ENCODE measurements at regions not wholly inside any gene's neighbourhood (a gene's known extent, or its start where the extent isn't known, plus 50 kb on each side); places are given as distances from the start of the nearest gene placed in this dataset.
"Not testable (repeated sequence)": the region's sequence is repeated elsewhere in the genome, so short reads cannot be mapped to it uniquely, and the experiment has no call there.

DNA sequence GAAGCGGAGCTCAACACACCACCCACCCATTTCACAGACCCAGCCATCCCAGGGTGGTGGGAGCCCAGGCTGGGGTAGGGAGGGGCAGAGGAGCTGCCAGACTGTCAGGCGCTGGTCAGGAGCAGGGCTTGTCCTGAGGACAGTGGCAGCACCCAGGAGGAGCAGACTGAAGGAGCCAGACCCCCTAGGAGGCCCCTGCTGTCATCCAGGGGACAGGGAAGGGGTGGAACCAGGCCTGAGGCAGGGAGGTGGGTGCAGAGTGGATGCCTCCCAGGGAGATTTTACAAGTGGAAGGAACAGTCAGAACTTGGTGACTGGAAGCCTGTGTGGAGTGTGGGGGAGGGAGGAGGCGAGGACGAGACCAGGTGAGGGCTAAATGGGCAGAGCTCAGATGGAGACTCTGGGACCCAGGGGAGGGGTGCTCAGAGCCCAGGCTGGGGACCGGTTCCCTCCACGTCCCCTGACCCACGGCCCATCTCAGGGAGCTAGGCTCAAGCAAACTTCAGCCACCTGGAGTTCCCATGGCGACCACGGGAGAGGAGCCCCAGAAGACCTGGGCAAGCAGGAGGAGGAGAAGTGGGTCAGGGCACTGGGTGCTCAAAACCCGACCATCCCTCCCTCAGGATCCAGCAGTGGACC, 215.4 kb downstream of the TBC1D2B start:
- DNase-seq (ENCODE audit: low spot score): not testable (repeated sequence)

DNA sequence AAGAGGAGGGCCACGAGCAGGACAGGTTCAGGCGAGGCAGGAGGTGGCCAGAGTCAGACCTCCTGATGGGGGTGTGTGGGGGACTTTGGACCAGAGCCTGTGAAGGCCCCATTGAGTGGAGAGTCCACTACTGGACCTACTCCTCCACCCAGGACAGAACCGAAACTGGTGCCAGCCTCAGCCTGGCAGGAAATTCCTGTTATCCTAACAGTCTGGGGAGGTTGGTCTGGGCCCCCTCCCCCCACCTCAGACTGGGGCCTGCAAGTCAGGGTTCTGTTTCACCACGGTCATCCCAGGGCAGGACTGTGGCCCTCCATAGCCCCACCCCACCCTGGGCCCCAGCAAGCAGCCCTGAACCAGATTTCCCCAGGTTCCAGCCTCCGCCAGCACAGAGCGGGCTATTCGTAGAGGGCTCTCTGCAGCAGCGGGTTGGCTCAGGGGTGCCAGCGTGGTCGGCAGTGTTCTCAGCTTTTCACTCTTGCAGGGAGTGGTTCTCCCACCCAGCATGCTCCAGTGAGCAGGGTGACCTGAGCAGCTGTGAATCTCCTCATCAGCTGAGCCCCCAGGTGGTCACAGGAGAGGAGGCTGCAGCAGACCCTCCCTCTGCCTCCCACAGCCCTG, 217.3 kb downstream of the TBC1D2B start:
- DNase-seq (ENCODE audit: low spot score): no peak

DNA sequence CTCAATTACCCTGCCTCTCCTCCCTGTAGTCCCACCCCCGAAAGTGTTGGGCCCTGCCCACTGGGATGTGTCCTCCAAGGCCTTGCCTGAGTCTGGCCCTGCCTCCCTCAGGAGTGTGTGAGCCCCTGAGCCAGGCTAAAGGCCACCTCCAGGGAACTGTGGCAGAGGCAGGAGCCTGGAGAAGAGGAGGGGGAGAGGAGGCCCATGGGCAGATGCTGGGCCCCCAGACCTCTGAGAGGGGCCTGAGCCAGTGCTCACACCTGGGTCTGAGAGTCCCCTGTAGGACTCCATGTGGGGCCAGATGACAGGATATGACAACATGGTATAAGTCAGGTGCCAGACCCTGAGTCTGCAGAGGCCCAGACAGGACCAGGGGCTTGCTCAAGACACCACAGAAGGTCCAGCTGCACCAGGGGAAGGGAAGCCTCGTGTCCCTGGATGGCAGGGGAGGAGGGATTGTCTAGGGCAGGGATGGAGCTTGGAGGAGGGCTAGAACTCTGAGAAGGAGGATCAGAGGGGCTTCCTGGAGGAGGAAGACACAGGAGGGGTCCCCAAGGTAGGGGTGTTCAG, 217.9 kb downstream of the TBC1D2B start:
- DNase-seq (ENCODE audit: low spot score): no peak

GRCh38 chr15:77858792-77859490, 218.6 kb downstream of the TBC1D2B start:
- no peak for DNase-seq (ENCODE audit: low spot score)

- no peak for DNase-seq (ENCODE audit: low spot score)
Observed at GRCh38 chr15:77857419-77857818, 220.1 kb downstream of the TBC1D2B start.

DNA sequence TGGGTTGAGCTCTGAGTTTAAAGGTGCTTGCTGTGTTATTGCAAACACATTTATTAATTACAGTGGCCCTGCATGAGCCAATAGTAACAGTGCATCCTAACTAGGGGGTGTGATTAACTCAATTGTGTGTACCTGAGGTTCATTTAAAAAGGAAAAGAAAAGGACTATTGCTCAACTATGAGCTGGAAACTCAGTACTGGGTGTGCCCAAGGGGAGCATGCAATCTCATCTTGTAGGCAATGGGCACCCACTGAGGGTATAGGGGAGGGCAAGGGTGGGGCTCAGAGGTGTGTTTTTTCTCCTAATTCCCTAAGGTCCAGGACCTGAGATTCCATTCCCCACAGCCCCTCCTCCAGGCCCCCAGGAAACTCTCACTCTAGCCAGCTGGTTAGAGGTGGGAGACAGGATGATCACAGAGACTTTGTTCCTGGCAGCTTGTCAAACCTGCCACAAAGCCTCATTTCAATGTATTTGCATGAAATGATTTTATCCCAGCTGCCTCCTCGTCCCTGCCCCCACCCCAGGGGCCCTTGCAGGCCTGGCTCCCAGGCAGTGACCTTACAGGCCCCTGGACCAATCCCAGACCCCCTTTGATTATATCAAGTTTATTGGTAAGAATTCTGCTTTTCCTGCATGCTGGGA, 220.7 kb downstream of the TBC1D2B start:
- no peak for DNase-seq (ENCODE audit: low spot score)

DNA sequence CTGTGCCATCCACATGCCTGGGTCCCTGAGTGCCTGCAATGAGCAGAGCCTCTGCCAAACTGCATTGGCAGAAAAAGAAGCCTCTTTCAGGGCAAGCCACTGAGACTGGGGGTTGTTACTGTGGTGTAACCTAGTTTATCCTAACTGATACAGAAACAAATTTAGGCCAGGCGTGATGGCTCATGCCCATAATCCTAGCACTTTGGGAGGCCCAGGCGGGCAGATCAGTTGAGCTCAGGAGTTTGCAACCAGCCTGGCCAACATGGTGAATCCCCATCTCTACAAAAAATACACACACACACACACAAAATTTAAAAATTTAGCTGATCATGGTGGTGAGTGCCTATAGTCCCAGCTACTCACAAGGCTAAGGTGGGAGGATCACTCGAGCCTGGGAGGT, 221.6 kb downstream of the TBC1D2B start:
- no peak for DNase-seq (ENCODE audit: low spot score)

GRCh38 chr15:77854980-77855379, 222.3 kb upstream of the LINGO1 start:
- DNase-seq (ENCODE audit: low spot score): no peak

- DNase-seq (ENCODE audit: low spot score): no peak
Observed at GRCh38 chr15:77853910-77854309, 221.2 kb upstream of the LINGO1 start.

DNA sequence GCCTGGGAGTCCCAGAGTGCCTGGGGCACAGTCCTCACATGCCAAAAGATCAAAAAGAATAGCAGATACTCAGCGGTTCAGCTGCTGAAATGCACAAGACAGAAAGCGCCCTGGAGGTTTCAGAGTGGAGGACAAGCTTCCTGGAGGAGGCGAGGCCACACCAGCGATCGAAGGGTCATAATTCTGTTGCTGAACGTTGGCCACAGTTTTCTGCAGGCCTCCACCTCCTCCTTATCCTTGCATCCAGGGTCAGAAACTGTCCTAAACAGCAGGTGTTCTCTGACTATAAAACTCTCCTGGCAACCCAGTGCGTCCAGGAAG, 220.3 kb upstream of the LINGO1 start:
- DNase-seq (ENCODE audit: low spot score): no peak

GRCh38 chr15:77852241-77853007, 219.7 kb upstream of the LINGO1 start:
- DNase-seq (ENCODE audit: low spot score): no peak

DNA sequence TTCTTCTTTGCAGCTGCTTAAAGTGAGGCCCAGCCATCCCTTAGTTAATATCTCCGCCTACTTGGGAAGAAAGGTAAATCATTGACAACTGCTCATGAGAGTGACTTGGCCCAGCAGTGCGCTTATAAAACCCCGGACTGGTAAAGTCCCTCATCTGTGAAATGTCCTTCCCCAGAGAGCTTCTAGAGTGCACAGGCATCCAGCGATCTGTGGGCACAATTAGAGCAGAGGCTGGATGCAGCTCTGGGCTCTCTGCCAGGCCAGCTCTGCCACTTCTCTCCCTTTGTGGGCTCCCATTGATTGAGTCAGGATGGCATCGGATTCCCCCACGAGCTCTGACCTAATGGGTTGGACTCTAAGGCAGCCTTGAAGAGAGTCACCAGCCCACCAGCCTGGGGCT, 219.0 kb upstream of the LINGO1 start:
- no peak for DNase-seq (ENCODE audit: low spot score)

GRCh38 chr15:77851086-77851485, 218.4 kb upstream of the LINGO1 start:
- no peak for DNase-seq (ENCODE audit: low spot score)

GRCh38 chr15:77846986-77847385, 214.3 kb upstream of the LINGO1 start:
- no peak for DNase-seq (ENCODE audit: low spot score)

DNA sequence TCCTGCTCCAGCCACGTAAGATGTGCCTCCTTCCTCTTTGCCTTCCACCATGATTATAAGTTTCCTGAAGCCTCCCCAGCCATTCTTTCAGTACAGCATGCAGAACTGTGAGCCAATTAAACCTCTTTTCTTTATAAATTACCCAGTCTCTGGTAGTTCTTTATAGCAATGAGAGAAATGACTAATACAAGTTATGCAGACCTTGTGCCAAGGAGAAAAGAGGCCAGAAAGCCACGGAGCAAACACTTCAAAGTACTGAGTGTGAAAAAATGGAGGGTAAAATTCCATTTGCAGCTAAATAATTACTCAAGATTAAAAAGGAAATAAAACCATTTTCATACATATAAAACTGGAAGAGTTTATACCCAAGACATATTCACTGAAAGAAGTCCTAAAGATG, 213.6 kb upstream of the LINGO1 start:
- no peak for DNase-seq (ENCODE audit: low spot score)

DNA sequence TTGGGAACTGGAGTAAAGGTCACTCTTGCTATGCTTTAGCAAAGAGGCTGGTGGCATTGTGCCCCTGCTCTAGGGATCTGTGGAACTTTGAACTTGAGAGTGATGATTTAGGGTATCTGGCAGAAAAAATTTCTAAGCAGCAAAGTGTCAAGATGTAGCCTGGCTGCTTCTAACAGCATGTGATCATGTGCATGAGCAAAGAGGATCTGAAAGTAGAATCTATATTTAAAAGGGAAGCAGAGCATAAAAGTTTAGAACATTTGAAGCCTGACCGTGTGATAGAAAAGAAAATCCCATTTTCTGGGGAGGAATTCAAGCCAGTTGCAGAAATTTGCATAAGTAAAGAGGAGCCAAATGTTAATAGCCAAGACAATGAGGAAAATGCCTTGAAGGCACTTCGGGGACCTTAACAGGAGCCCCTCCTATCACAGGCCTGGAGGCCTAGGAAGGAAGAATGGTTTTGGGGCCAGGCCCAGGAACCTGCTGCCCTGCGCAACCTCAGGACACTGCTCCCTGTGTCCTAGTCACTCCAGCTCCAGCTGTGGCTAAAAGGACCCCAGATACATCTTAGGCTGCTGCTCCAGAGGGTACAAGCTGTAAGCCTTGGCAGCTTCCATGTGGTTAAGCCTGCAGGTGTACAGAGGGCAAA, 212.2 kb upstream of the LINGO1 start:
- no peak for DNase-seq (ENCODE audit: low spot score)

- no peak for DNase-seq (ENCODE audit: low spot score)
Observed at GRCh38 chr15:77843546-77843945, 210.8 kb upstream of the LINGO1 start.

DNA sequence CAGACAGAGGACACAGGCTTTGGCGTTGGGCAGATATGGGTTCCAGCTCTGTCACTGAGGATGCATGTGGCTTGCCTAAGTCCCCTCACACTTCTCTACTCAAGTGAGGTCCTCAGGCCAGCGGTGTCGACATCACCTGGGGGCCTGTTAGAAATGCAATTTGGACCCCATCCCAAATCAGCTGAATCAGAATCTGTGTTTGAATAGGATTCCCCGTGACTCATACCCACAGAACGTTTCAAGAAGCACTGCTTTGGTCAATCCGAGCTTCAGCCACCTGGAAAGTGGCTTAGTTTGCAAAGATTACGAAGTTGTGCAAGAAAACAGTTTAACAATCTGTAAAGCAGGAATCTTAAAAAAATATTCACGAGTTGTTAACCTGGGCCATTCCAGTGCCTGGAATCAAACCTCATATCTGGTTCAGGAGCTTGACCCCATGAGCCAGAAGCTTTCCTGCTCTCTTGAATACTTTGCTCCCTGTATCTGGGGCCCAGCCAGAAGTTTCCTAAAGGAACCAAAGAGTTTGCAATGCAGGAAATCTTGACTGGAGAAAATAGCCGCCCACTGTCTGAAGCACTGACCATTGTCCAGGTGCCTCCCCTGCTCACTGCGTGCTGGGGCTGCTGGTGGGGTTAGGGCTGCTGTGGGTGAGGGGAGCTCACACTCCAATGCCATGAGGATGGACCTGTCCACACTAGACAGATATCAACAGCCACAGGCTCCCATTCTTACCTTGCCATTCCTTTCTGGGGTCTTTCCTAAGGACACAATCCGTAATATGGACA, 208.5 kb upstream of the LINGO1 start:
- DNase-seq (ENCODE audit: low spot score): no peak

GRCh38 chr15:77839970-77840905, 207.5 kb upstream of the LINGO1 start:
- no peak for DNase-seq (ENCODE audit: low spot score)

DNA sequence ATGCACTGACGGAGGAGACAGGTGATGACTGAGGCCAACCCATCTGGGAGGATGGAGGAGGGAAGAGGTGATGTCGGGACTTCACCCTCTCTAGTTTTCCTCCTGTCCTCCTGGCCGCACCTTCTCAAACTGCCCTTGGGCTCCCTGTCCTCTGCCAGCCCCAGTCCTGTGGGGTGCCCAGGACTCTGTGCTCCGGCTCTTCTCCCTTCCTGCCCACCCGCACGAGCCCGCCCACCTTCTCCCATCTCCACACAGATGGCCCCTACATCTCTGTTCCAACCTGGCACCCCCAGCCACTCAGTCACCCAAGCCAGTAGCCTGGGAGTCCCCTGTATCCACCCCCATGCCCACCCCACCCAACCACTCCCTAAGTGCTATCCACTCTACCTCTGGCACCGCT, 206.7 kb upstream of the LINGO1 start:
- DNase-seq (ENCODE audit: low spot score): no peak
